IMR-90 (cell line): ENCODE measurements at regions not wholly inside any gene's neighbourhood (a gene's known extent, or its start where the extent isn't known, plus 50 kb on each side); places are given as distances from the start of the nearest gene placed in this dataset.

Experiments used
- ATAC-seq: fragments of 200-7000 bp; cut with Tn5 transposase; 2 replicates; pipeline ENCODE4 v1.9.1; 2020; ENCODE audit warnings: low read depth, mild to moderate bottlenecking, moderate library complexity
- BruUV-seq: library from RNA; stranded (reverse); fragments of 400-500 nt; replicated peaks from 2 replicates; lab custom pipeline; 2021; lab: Mats Ljungman, UMichigan
- CTCF ChIA-PET: fragments of 300-600 bp; formaldehyde crosslinking; extraction: SDS; loops from one replicate; lab custom pipeline; 2021; ENCODE audit warnings: antibody characterized with exemption; lab: Yijun Ruan, JAX
- POLR2A ChIA-PET: fragments of 300-600 bp; sonication (Branson Sonifier 250); formaldehyde crosslinking; loops from one replicate; lab custom pipeline; 2022; ENCODE audit warnings: antibody characterized with exemption; ENCODE audit not compliant: unreplicated experiment; lab: Charles Lee
- DNase-seq: peaks from one replicate; pipeline ENCODE4 v3.0.0; 2013
- H2AFZ ChIP-seq: replicated peaks from 2 replicates; pipeline ENCODE3; 2013; ENCODE audit warnings: low read length, mild to moderate bottlenecking; ENCODE audit not compliant: poor library complexity
- H2AK5ac ChIP-seq: 2 replicates; pipeline ENCODE4 v1.6.1; 2013; ENCODE audit warnings: low read depth, low read length, inconsistent platforms
- H2AK9ac ChIP-seq: replicated peaks from 2 replicates; pipeline ENCODE3; 2013; ENCODE audit warnings: mild to moderate bottlenecking, low read depth, low read length, moderate library complexity; ENCODE audit not compliant: poor library complexity
- H2BK120ac ChIP-seq: 2 replicates; pipeline ENCODE4 v1.6.1; 2013; ENCODE audit warnings: low read depth, low read length, inconsistent platforms
- H2BK15ac ChIP-seq: 3 replicates; pipeline ENCODE4 v1.6.1; 2013; ENCODE audit warnings: low read depth, low read length, inconsistent platforms
- H2BK20ac ChIP-seq: 2 replicates; pipeline ENCODE4 v1.6.1; 2013; ENCODE audit warnings: low read depth, mild to moderate bottlenecking, inconsistent platforms, low read length, moderate library complexity
- H2BK5ac ChIP-seq: 2 replicates; pipeline ENCODE4 v1.6.1; 2013; ENCODE audit warnings: mild to moderate bottlenecking, low read depth, low read length, inconsistent platforms; ENCODE audit not compliant: poor library complexity, severe bottlenecking
- H3K14ac ChIP-seq: replicated peaks from 2 replicates; pipeline ENCODE4 v1.6.1; 2013; ENCODE audit warnings: low read depth, low read length, inconsistent platforms
- H3K18ac ChIP-seq: 2 replicates; pipeline ENCODE4 v1.6.1; 2013; ENCODE audit warnings: low read depth, low read length, control low read depth
- H3K23ac ChIP-seq: 2 replicates; pipeline ENCODE4 v1.6.1; 2013; ENCODE audit warnings: low read depth, low read length, inconsistent platforms
- H3K27ac ChIP-seq: 2 replicates; pipeline ENCODE4 v1.5.1; 2013; ENCODE audit warnings: mild to moderate bottlenecking, control low read depth, low read length; ENCODE audit not compliant: insufficient read depth
- H3K27me3 ChIP-seq: 2 replicates; pipeline ENCODE4 v1.6.1; 2013; ENCODE audit warnings: low read length; ENCODE audit not compliant: control insufficient read depth, insufficient read depth
- H3K36me3 ChIP-seq: 2 replicates; pipeline ENCODE4 v1.6.1; 2013; ENCODE audit warnings: low read length, mixed read lengths; ENCODE audit not compliant: control insufficient read depth, insufficient read depth
- H3K4ac ChIP-seq: 2 replicates; pipeline ENCODE4 v1.6.1; 2013; ENCODE audit warnings: low read depth, low read length, inconsistent platforms
- H3K4me1 ChIP-seq: 2 replicates; pipeline ENCODE4 v1.6.1; 2013; ENCODE audit warnings: low read length, mixed read lengths; ENCODE audit not compliant: control insufficient read depth, insufficient read depth
- H3K4me2 ChIP-seq: 2 replicates; pipeline ENCODE4 v1.6.1; 2013; ENCODE audit warnings: low read depth, mild to moderate bottlenecking, control low read depth, low read length, moderate library complexity
- H3K4me3 ChIP-seq: 2 replicates; pipeline ENCODE4 v1.5.1; 2013; ENCODE audit warnings: low read depth, mild to moderate bottlenecking, control low read depth, low read length, moderate library complexity; ENCODE audit not compliant: insufficient read depth
- H3K56ac ChIP-seq: 2 replicates; pipeline ENCODE4 v1.6.1; 2013; ENCODE audit warnings: low read length, inconsistent platforms; ENCODE audit not compliant: insufficient read depth; ENCODE audit errors: extremely low read depth
- H3K79me1 ChIP-seq, 2 experiments: 2 replicates each; pipeline ENCODE4 v1.6.1; 2013; ENCODE audit warnings: low read length in 2 of 2, inconsistent platforms in 1 of 2, low read depth in 1 of 2
- H3K9ac ChIP-seq: 2 replicates; pipeline ENCODE4 v1.6.1; 2013; ENCODE audit warnings: low read depth, low read length, control low read depth
- H3K9me1 ChIP-seq: 2 replicates; pipeline ENCODE4 v1.6.1; 2013; ENCODE audit warnings: low read length, inconsistent platforms; ENCODE audit not compliant: insufficient read depth
- H3K9me3 ChIP-seq: 2 replicates; pipeline ENCODE4 v1.6.1; 2013; ENCODE audit warnings: low read length; ENCODE audit not compliant: control insufficient read depth, insufficient read depth
- H4K20me1 ChIP-seq: 2 replicates; pipeline ENCODE4 v1.6.1; 2013; ENCODE audit warnings: low read length, inconsistent platforms; ENCODE audit not compliant: insufficient read depth
- H4K5ac ChIP-seq: 2 replicates; pipeline ENCODE4 v1.6.1; 2013; ENCODE audit warnings: mild to moderate bottlenecking, low read depth, low read length, control low read depth
- H4K8ac ChIP-seq, 2 experiments: 2 replicates each; pipeline ENCODE4 v1.6.1; 2013; ENCODE audit warnings: low read depth in 2 of 2, low read length in 2 of 2, control low read depth in 1 of 2, inconsistent platforms in 1 of 2
- H4K91ac ChIP-seq: 2 replicates; pipeline ENCODE4 v1.6.1; 2013; ENCODE audit warnings: low read depth, low read length, inconsistent platforms; ENCODE audit not compliant: insufficient read depth
- BHLHE40 ChIP-seq: fragments of 150-350 bp; IDR thresholded peaks from 2 replicates; pipeline ENCODE4 v1.6.1; 2016; ENCODE audit warnings: mild to moderate bottlenecking, low read depth, low read length
- CEBPB ChIP-seq: IDR thresholded peaks from 2 replicates; pipeline ENCODE4 v1.6.1; 2012; ENCODE audit warnings: low read depth, low read length, improper control_type of control experiment
- FOS ChIP-seq: fragments of 150-350 bp; IDR thresholded peaks from 2 replicates; pipeline ENCODE4 v1.6.1; 2016; ENCODE audit warnings: low read depth, low read length
- MAFK ChIP-seq: IDR thresholded peaks from 2 replicates; pipeline ENCODE4 v1.6.1; 2012; ENCODE audit warnings: low read depth, low read length, improper control_type of control experiment
- MAZ ChIP-seq: IDR thresholded peaks from 2 replicates; pipeline ENCODE4 v1.6.1; 2012; ENCODE audit warnings: low read depth, mild to moderate bottlenecking, low read length, improper control_type of control experiment, moderate library complexity, borderline replicate concordance
- MXI1 ChIP-seq: IDR thresholded peaks from 2 replicates; pipeline ENCODE4 v1.6.1; 2012; ENCODE audit warnings: low read depth, mild to moderate bottlenecking, low read length, moderate library complexity, borderline replicate concordance
- NFE2L2 ChIP-seq: fragments of 150-350 bp; IDR thresholded peaks from 2 replicates; pipeline ENCODE4 v1.6.1; 2016; ENCODE audit warnings: low read depth, mild to moderate bottlenecking, low read length
- POLR2A ChIP-seq: IDR thresholded peaks from 2 replicates; pipeline ENCODE4 v1.6.1; 2012; ENCODE audit warnings: mild to moderate bottlenecking, low read depth, low read length
- RAD21 ChIP-seq: IDR thresholded peaks from 2 replicates; pipeline ENCODE4 v1.6.1; 2012; ENCODE audit warnings: low read length, improper control_type of control experiment
- RCOR1 ChIP-seq: IDR thresholded peaks from 2 replicates; pipeline ENCODE4 v1.6.1; 2012; ENCODE audit warnings: mild to moderate bottlenecking, low read length, improper control_type of control experiment; ENCODE audit not compliant: insufficient replicate concordance
- RFX5 ChIP-seq: IDR thresholded peaks from 2 replicates; pipeline ENCODE4 v1.8.0; 2012; ENCODE audit warnings: low read depth, mild to moderate bottlenecking, low read length, moderate library complexity
- SMC3 ChIP-seq: fragments of 150-350 bp; IDR thresholded peaks from 2 replicates; pipeline ENCODE4 v1.6.1; 2016; ENCODE audit warnings: low read depth, mild to moderate bottlenecking, antibody characterized with exemption, low read length, moderate library complexity
- WGBS, 2 experiments: methylation state at CpG; one replicate each; pipeline versions ENCODE4 v1.1.5 to v1.1.7; 2013; ENCODE audit warnings: missing lambda C conversion rate in 2 of 2; ENCODE audit not compliant: insufficient read length in 1 of 2; ENCODE audit errors: extremely low coverage in 2 of 2; 5-methylcytosine and 5-hydroxymethylcytosine counted together
- dilution Hi-C: fragments of 300-500 bp; cut with HindIII; formaldehyde crosslinking; loops from one replicate; pipeline ENCODE4 v1.14.3; 2018; ENCODE audit warnings: low sequenced_read_pairs; ENCODE audit not compliant: unreplicated experiment
- in situ Hi-C: fragments of 300-500 bp; cut with MboI; formaldehyde crosslinking; loops from 3 replicates; pipeline ENCODE4 v1.14.3; 2019; ENCODE audit warnings: low sequenced_read_pairs, inconsistent platforms, mixed read lengths
- intact Hi-C: fragments of 100-400 bp; cut with micrococcal nuclease; formaldehyde crosslinking; loops from 2 replicates; pipeline ENCODE4 v1.10.0; 2022
- TF ChIP-seq, protein P1 (sequence below): conservative IDR thresholded peaks from 2 replicates; pipeline ENCODE4 v1.5.1; 2012; ENCODE audit warnings: mild to moderate bottlenecking, low read depth, low read length, improper control_type of control experiment
- TF ChIP-seq, protein P2 (sequence below): fragments of 150-350 bp; IDR thresholded peaks from 2 replicates; pipeline ENCODE4 v1.6.1; 2017; ENCODE audit warnings: mild to moderate bottlenecking, antibody characterized with exemption, low read length, low read depth
- TF ChIP-seq, protein P3 (sequence below): fragments of 150-350 bp; IDR thresholded peaks from 2 replicates; pipeline ENCODE4 v1.6.1; 2016; ENCODE audit warnings: low read depth, mild to moderate bottlenecking, low read length, moderate library complexity, borderline replicate concordance

DNA sequence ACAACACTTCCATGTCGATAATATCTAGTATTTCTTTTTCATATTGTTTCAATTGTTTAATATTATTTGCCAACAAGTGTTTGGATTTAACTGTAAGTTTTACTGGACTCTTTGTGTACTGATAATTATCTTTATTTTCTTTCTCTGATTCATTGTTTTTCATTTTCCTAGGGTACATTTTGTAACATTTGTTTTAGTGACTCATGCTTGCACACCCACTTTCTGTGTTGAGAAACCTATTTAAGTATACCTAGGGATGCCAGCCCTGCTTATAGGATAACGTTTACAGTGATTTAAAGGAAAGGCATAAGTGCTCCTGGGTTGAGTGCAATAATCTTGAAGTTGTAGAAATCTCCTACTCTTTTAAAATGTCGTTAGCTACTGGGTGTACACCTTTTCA lies 1386.0 kb upstream of the ADGRL4 start:
- no peaks in the 10 kb centered on the region for H3K4me1 ChIP-seq
- no peak overlapping the region for H3K18ac ChIP-seq
- H2BK120ac ChIP-seq = no peak overlapping the region
- no peak overlapping the region for H3K9ac ChIP-seq
- no peak overlapping the region for H3K27ac ChIP-seq
- no peak overlapping the region for H4K91ac ChIP-seq
- DNase-seq = no peak
- no peak overlapping the region for H4K5ac ChIP-seq
- H3K27me3 ChIP-seq = no peaks in the 10 kb centered on the region
- H2BK20ac ChIP-seq = no peak overlapping the region
- no peak overlapping the region for H3K4ac ChIP-seq
- H3K9me1 ChIP-seq = no peaks in the 10 kb centered on the region
- H2AK9ac ChIP-seq = no peak overlapping the region
- ATAC-seq = no peak
- no CpG with 5 or more reads among the region's 3 CpGs for WGBS, 2 experiments
- CTCF ChIA-PET = no interaction called here
- H2AFZ ChIP-seq = no peak overlapping the region
- in situ Hi-C loops = no loop called here
- H2BK15ac ChIP-seq = no peak overlapping the region
- no TSS peak for BruUV-seq
- no peak overlapping the region for H4K8ac ChIP-seq
- dilution Hi-C loops = no loop called here
- POLR2A ChIA-PET = no interaction called here
- H3K79me1 ChIP-seq = no peaks in the 10 kb centered on the region
- H3K4me2 ChIP-seq = no peak overlapping the region
- no peak overlapping the region for H3K4me3 ChIP-seq
- intact Hi-C loops = no loop called here
- no peaks in the 10 kb centered on the region for H4K20me1 ChIP-seq
- TF ChIP-seq, protein P1, sequence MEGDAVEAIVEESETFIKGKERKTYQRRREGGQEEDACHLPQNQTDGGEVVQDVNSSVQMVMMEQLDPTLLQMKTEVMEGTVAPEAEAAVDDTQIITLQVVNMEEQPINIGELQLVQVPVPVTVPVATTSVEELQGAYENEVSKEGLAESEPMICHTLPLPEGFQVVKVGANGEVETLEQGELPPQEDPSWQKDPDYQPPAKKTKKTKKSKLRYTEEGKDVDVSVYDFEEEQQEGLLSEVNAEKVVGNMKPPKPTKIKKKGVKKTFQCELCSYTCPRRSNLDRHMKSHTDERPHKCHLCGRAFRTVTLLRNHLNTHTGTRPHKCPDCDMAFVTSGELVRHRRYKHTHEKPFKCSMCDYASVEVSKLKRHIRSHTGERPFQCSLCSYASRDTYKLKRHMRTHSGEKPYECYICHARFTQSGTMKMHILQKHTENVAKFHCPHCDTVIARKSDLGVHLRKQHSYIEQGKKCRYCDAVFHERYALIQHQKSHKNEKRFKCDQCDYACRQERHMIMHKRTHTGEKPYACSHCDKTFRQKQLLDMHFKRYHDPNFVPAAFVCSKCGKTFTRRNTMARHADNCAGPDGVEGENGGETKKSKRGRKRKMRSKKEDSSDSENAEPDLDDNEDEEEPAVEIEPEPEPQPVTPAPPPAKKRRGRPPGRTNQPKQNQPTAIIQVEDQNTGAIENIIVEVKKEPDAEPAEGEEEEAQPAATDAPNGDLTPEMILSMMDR = no peak
- TF ChIP-seq MXI1 (no peak), NFE2L2 (no peak), BHLHE40 (no peak), MAFK (no peak), CEBPB (no peak), POLR2A (no peak), FOS (no peak), MAZ (no peak), SMC3 (no peak), RAD21 (no peak), RFX5 (no peak), RCOR1 (no peak)
- TF ChIP-seq, protein P2, sequence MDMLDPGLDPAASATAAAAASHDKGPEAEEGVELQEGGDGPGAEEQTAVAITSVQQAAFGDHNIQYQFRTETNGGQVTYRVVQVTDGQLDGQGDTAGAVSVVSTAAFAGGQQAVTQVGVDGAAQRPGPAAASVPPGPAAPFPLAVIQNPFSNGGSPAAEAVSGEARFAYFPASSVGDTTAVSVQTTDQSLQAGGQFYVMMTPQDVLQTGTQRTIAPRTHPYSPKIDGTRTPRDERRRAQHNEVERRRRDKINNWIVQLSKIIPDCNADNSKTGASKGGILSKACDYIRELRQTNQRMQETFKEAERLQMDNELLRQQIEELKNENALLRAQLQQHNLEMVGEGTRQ = no peak
- TF ChIP-seq, protein P3, sequence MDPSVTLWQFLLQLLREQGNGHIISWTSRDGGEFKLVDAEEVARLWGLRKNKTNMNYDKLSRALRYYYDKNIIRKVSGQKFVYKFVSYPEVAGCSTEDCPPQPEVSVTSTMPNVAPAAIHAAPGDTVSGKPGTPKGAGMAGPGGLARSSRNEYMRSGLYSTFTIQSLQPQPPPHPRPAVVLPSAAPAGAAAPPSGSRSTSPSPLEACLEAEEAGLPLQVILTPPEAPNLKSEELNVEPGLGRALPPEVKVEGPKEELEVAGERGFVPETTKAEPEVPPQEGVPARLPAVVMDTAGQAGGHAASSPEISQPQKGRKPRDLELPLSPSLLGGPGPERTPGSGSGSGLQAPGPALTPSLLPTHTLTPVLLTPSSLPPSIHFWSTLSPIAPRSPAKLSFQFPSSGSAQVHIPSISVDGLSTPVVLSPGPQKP = no peak
- H3K36me3 ChIP-seq = no peaks in the 10 kb centered on the region
- no peak overlapping the region for H3K56ac ChIP-seq
- no peak overlapping the region for H2BK5ac ChIP-seq
- H2AK5ac ChIP-seq = no peak overlapping the region
- no peak overlapping the region for H3K14ac ChIP-seq
- H3K9me3 ChIP-seq = no peaks in the 10 kb centered on the region
- no peak overlapping the region for H3K23ac ChIP-seq
